Astrocyte (in vitro differentiated cells and primary cell): ENCODE measurements at regions not wholly inside any gene's neighbourhood (a gene's known extent, or its start where the extent isn't known, plus 50 kb on each side); places are given as distances from the start of the nearest gene placed in this dataset.
A peak's percentile ranks its signal among the peaks of the same experiment; 100 is the strongest.

Experiments used
- DNase-seq: peaks from one replicate; pipeline ENCODE4 v3.0.0-alpha.2; 2010; ENCODE audit warnings: low read depth
- FAIRE-seq: peaks from 2 replicates; lab custom pipeline; 2011; peaks lifted over from hg19 to GRCh38; lab: Jason Lieb, UNC
- H2AFZ ChIP-seq: 2 replicates; pipeline ENCODE4 v1.6.0; 2012; ENCODE audit warnings: low read depth, low read length, inconsistent platforms
- H3K27ac ChIP-seq: 2 replicates; pipeline ENCODE4 v1.5.1; 2011; ENCODE audit warnings: low read depth, low read length, inconsistent platforms
- H3K27me3 ChIP-seq: 2 replicates; pipeline ENCODE4 v1.6.0; 2011; ENCODE audit warnings: low read length, inconsistent platforms; ENCODE audit not compliant: insufficient read depth
- H3K36me3 ChIP-seq: 2 replicates; pipeline ENCODE4 v1.5.1; 2011; ENCODE audit warnings: low read length, inconsistent platforms; ENCODE audit not compliant: insufficient read depth
- H3K4me1 ChIP-seq: 2 replicates; pipeline ENCODE4 v1.5.1; 2011; ENCODE audit warnings: low read length, inconsistent platforms; ENCODE audit not compliant: insufficient read depth
- H3K4me2 ChIP-seq: 2 replicates; pipeline ENCODE4 v1.6.0; 2012; ENCODE audit warnings: low read length, inconsistent platforms
- H3K4me3 ChIP-seq: 2 replicates; pipeline ENCODE4 v1.5.1; 2011; ENCODE audit warnings: low read depth, mild to moderate bottlenecking, low read length, inconsistent platforms; ENCODE audit not compliant: insufficient read depth
- H3K79me2 ChIP-seq: 2 replicates; pipeline ENCODE4 v1.6.0; 2012; ENCODE audit warnings: mild to moderate bottlenecking, low read length, inconsistent platforms; ENCODE audit not compliant: insufficient read depth
- H3K9ac ChIP-seq: 2 replicates; pipeline ENCODE4 v1.6.0; 2012; ENCODE audit warnings: mild to moderate bottlenecking, low read length, inconsistent platforms
- H3K9me3 ChIP-seq: 2 replicates; pipeline ENCODE4 v1.5.1; 2012; ENCODE audit warnings: low read depth, mild to moderate bottlenecking, low read length, inconsistent platforms; ENCODE audit not compliant: insufficient read depth
- H4K20me1 ChIP-seq: 2 replicates; pipeline ENCODE4 v1.6.0; 2012; ENCODE audit warnings: low read length, inconsistent platforms; ENCODE audit not compliant: insufficient read depth
- H3K27ac Mint-ChIP-seq: one replicate; pipeline ENCODE4 v1.8.0; 2021; ENCODE audit warnings: mild to moderate bottlenecking, mixed read lengths; ENCODE audit not compliant: unreplicated experiment
- H3K27me3 Mint-ChIP-seq: one replicate; pipeline ENCODE4 v1.8.0; 2021; ENCODE audit warnings: low read depth, mixed read lengths; ENCODE audit not compliant: unreplicated experiment
- H3K36me3 Mint-ChIP-seq: one replicate; pipeline ENCODE4 v1.8.0; 2021; ENCODE audit warnings: low read depth, mixed read lengths; ENCODE audit not compliant: unreplicated experiment
- H3K4me1 Mint-ChIP-seq: one replicate; pipeline ENCODE4 v1.8.0; 2021; ENCODE audit warnings: low read depth, mixed read lengths; ENCODE audit not compliant: unreplicated experiment
- H3K4me3 Mint-ChIP-seq: one replicate; pipeline ENCODE4 v1.8.0; 2021; ENCODE audit warnings: mild to moderate bottlenecking, moderate library complexity, mixed read lengths; ENCODE audit not compliant: unreplicated experiment
- H3K9me3 Mint-ChIP-seq: one replicate; pipeline ENCODE4 v1.8.0; 2021; ENCODE audit warnings: mild to moderate bottlenecking, mixed read lengths; ENCODE audit not compliant: unreplicated experiment
- EZH2 ChIP-seq: IDR thresholded peaks from 2 replicates; pipeline ENCODE4 v1.6.1; 2012; ENCODE audit warnings: mild to moderate bottlenecking, low read length, inconsistent platforms; ENCODE audit not compliant: insufficient read depth
- TF ChIP-seq, protein P1 (sequence below): IDR thresholded peaks from 2 replicates; pipeline ENCODE4 v1.5.1; 2011; ENCODE audit warnings: low read depth, mild to moderate bottlenecking, inconsistent platforms, low read length, moderate library complexity; ENCODE audit not compliant: insufficient read depth

DNA sequence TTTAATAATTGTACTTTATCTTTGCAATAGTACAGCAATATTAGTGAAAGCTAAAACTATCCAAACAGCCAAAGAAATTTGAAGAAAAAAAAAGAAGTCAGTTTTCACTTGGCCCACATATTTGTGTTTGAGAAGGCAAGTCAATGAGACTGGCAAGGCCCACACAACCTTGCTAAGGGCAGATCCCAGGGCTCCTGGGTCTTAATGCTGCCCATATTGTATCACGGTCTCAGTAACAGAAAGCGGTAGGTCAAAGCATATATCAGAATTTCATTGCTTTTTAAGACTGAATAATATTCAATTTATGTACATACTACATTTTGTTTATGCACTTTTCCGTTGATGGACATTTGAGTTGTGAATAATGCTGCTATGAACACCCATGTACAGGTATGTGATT, 262.0 kb upstream of the TOPAZ1 start:
- Histone ChIP-seq H2AFZ (no peak overlapping the region), H3K4me2 (no peak overlapping the region), H4K20me1 (no peaks in the 10 kb centered on the region), H3K27me3 (no peaks in the 10 kb centered on the region), H3K27ac (no peak overlapping the region), H3K79me2 (no peaks in the 10 kb centered on the region), H3K36me3 (no peaks in the 10 kb centered on the region), H3K4me3 (no peak overlapping the region), H3K9ac (no peak overlapping the region), H3K4me1 (no peaks in the 10 kb centered on the region), H3K9me3 (no peaks in the 10 kb centered on the region)
- Mint-ChIP-seq H3K36me3 (no peaks in the 10 kb centered on the region), H3K4me3 (no peak overlapping the region), H3K27ac (no peak overlapping the region), H3K9me3 (no peaks in the 10 kb centered on the region), H3K4me1 (peaks cover 6% of the 10 kb centered on the region), H3K27me3 (no peaks in the 10 kb centered on the region)
- FAIRE-seq (no peak), DNase-seq (no peak)
- TF ChIP-seq, protein P1, sequence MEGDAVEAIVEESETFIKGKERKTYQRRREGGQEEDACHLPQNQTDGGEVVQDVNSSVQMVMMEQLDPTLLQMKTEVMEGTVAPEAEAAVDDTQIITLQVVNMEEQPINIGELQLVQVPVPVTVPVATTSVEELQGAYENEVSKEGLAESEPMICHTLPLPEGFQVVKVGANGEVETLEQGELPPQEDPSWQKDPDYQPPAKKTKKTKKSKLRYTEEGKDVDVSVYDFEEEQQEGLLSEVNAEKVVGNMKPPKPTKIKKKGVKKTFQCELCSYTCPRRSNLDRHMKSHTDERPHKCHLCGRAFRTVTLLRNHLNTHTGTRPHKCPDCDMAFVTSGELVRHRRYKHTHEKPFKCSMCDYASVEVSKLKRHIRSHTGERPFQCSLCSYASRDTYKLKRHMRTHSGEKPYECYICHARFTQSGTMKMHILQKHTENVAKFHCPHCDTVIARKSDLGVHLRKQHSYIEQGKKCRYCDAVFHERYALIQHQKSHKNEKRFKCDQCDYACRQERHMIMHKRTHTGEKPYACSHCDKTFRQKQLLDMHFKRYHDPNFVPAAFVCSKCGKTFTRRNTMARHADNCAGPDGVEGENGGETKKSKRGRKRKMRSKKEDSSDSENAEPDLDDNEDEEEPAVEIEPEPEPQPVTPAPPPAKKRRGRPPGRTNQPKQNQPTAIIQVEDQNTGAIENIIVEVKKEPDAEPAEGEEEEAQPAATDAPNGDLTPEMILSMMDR, result no peak
- TF ChIP-seq EZH2, result no peak

DNA sequence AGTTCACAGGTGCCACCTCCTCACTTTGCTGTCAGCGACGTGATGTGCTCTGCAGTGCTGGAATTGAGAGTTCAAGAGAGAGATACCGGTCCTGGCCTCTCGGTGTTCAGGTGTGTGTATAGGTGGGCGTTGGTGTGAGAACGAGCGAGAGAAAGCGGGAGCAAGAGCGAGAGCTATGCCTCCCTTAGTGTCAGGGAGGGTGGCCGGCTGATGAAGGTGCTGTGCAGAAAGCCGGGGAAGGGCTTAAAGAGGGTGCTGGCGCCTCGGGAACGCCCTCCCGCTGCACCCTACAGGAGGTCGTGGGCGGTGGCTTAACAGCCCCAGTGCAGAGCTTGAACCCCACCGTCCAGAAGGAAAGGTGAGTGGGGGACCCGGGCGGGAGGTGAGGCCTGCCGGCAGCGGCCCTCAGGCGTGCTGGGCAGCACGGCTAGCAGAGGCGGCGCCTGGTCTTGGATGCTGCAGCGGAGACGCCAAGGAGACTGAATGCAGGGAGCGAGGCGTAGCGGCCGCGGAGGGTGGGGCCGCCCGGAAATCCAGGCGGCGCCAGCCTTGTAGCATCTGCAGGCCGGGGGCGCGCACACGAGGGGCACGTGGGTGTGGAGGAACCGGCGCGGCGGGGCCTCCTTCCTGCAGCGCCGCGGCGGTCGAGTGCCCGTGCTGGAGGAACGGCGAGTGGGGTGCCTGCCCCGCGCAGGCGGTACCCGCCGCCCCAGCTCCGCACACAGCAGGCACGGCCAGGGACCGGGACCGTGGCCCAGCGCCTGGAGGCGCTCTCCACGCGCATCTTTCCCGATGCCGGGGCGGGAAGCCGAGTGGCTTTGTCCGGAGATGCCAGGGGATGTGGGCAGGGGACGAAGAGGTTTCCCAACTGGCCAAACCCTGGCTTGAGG, 246.8 kb upstream of the TOPAZ1 start:
- H3K27ac ChIP-seq, result no peak overlapping the region
- H3K4me2 ChIP-seq, result peak overlapping the region; percentile 89
- FAIRE-seq, result no peak
- H4K20me1 ChIP-seq, result no peaks in the 10 kb centered on the region
- H3K9ac ChIP-seq, result no peak overlapping the region
- peaks cover 4% of the 10 kb centered on the region for H3K9me3 Mint-ChIP-seq
- peak overlapping the region; percentile 35 for H3K27ac Mint-ChIP-seq
- peaks cover 3% of the 10 kb centered on the region for H3K9me3 ChIP-seq
- H2AFZ ChIP-seq, result peak overlapping the region; percentile 79
- no peak for DNase-seq
- H3K27me3 Mint-ChIP-seq, result peaks cover 38% of the 10 kb centered on the region
- H3K4me3 Mint-ChIP-seq, result peak overlapping the region; percentile 82
- H3K27me3 ChIP-seq, result peaks cover 57% of the 10 kb centered on the region
- TF ChIP-seq, protein P1, result no peak
- TF ChIP-seq EZH2, result peak; percentile 85
- H3K4me3 ChIP-seq, result peak overlapping the region; percentile 41
- no peaks in the 10 kb centered on the region for H3K79me2 ChIP-seq
- H3K4me1 ChIP-seq, result peaks cover 37% of the 10 kb centered on the region
- no peaks in the 10 kb centered on the region for H3K36me3 Mint-ChIP-seq
- peaks cover 11% of the 10 kb centered on the region for H3K4me1 Mint-ChIP-seq
- H3K36me3 ChIP-seq, result no peaks in the 10 kb centered on the region
